Tongue (tissue), 1 donor: ENCODE measurements at regions not wholly inside any gene's neighbourhood (a gene's known extent, or its start where the extent isn't known, plus 50 kb on each side); places are given as distances from the start of the nearest gene placed in this dataset.

Source experiments
- DNase-seq: peaks from one replicate; pipeline ENCODE4 v3.0.0-alpha.2; 2015

DNA sequence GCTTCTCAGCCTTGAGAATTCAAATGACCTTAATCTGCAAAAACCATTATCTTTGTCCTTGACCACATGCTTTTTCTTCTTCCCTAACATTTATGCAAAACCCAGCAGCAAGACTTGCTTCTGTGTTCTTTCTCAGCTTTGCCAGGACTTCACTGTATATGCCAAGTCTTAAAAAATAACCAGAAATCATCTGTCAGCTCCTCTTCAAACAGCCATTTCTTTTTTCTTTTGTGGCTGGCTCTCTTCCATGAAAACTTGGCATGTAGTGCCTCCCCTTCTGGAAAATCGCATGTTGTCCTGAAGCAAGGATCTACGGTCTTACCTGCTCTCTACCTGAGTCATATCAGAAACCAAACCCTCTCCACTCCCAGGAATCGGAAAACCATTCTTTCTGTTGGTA is 364.9 kb downstream of the RPS29 start:
- DNase-seq, result peak; percentile 37

DNA sequence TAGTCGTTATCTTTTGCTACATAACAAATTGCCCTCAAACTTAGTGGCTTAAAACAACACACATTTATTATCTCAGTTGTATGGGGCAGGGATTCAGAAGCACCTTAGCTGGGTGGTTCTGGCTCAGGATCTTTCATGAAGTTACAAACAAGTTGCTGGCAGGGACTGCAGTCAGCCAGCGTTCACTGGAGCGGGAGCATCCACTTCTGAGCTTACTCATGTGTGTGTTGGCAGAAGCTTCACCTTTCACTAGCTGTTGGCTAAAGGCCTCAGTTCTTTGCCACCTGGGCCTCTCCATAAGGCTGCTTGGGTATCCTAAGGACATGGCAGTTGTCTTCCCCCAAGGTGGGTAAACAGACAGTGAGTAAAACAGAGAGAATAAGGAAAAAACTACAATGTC is 365.7 kb downstream of the RPS29 start:
- no peak for DNase-seq

DNA sequence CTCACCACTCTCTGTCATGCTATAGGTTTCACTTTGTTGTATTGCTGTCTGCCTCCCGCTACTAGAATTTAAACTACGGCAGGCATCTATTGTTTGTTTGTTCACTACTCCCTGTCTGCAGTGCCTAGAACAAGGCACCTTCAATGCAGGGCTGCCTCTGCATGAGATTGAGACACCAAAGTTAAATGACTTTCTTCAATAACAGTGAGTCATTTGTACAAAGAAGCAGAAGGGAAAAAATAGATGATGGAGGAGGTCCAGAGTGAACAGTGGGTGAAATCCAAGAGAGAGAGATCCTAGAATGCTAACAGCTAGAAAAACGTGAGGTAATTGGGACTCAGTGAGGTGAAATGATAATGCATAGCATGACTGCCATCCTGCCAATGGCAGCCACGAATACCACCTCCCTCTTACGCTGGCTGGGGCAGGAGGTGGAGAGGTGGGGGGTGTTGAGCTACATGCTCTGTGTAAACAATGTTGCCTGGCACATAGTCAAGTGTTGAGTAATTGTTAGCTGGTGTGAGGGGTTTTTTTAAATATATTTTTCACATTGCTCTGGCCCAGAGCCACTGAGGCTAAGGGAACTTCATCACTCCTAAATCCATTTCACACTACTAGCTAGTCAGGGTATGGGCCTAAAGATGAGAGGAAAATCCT is 367.6 kb downstream of the RPS29 start:
- DNase-seq, result peak; percentile 47

DNA sequence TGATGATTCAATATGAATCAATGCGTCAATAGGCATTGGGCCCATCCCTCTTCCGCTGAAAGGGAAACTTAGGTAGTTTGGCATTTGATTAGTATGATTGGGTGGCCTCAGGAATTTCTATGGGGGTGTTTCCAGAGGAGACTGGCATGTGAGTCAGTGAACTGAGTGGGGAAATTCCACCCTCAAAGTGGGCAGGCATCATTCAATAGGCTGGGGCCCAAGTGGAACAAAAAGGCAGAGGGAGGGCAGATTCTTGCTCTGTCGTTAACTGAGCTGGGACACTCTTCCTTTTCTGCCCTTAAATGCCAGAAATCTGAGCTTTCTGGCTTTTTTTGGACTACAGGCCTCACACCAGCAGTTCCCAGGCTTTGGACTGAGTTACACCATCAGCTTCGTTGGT is 373.5 kb downstream of the RPS29 start:
- no peak for DNase-seq

DNA sequence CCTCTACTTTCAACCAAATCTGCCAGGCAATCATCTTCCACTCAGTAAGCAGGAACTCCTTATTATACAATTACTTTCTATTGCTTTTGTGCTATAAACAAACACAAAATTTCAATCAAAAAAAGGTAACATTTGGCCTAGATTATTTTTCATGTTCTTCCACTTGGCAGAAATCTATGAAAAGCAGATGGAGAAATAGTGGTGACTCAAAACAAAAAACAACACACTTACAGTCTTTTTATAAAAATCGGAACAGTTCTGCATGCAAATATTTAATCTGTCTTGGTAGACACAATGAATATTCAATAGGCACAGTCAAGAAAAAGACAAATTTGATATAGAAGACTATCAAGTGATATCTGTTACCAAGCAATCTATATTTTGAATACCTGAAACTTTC is 376.8 kb downstream of the RPS29 start:
- DNase-seq, result no peak

DNA sequence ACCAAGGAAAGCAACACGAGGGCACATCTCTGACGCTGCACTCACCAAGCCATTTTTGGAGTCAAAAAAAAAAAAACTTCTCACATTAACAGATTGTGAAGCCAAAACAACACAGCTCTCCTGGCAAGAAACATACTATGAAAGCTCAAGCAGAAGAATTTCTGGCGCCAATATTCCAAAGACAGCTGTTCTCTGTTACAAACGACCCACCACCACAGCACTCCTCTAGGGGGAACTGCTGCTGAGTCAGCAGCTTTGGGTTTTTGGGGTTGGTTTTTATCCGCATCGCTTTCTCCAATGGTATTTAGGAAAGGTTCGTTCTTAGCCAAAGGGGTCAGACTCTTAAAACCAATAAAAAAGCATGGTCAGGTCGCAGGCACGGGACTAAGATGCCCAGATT is 379.4 kb downstream of the RPS29 start:
- peak; percentile 82 for DNase-seq

DNA sequence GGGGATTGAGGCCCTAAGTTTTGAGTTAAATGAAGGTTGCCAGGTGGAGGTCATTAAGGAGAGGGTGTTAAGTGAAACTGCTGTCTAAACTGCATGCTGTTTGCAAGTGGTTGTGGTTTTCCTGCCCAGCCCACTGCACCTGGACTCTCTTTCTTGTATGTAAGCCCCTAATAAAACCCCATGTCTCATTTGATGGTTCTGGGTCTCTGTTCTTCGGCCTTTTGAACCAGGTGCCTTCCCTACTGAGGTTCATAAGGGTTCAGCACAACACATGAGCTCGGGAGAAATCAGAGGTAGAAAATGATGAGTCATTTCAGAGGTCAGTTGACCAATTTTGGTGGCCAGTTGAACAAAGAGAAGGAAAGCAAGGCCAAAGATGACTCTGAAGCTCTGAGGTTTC is 382.5 kb downstream of the RPS29 start:
- no peak for DNase-seq

DNA sequence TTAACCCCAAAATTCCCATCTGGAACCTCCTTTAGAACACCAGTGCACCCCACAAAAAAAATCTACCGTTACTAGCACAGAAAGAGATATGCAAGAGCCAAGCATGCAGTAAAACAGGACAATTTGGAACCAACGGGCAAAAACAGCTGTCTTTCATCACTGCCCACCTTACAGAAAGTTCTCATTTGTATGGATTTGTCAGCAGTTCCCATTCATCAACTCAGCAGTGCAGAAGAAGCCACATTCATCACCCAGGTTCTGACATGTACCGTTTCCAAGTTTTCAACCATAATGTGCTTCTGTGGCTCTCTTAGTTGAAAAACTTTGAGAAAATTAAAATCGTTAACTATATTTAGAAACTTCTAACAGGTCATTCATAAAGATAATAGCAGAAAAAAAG is 387.0 kb downstream of the RPS29 start:
- DNase-seq, result no peak

DNA sequence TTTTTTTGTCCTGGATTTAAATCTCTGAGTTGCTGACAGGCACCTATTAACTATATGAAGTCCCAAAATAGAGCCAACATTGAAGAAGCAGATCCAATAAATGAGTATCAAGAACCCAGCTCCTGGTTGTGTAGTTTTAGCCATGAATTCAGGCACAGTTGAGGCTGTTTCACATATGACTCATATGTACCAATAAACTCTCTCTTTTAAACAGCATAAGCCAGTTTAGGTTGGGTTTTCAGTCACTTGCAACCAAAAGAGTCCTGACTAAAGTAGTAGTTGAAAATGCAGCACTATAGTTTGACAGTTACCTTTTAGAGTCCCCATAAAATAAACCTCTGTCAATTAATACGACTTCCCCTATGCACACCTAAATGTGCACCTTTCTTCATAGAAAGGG is 389.9 kb downstream of the RPS29 start:
- no peak for DNase-seq

DNA sequence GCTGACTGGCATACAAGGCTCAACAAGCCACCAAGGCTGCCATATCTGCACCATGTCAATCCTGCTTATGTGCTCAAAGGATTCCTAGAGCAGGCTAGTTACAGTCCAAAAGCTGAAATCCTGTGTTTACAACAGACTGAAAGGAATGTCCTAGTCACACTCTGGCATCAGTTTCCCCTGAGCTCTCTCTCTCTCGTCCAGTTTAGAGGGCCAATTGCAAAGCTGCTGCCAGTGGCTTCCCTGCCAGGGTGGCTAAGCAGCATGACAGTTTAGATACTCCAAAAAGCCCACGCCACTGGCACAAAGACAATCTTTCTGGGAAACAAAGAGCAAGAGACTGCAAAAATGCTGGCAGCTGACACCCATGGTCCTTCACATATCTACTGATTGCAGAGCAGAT is 392.1 kb downstream of the RPS29 start:
- DNase-seq, result peak; percentile 93

DNA sequence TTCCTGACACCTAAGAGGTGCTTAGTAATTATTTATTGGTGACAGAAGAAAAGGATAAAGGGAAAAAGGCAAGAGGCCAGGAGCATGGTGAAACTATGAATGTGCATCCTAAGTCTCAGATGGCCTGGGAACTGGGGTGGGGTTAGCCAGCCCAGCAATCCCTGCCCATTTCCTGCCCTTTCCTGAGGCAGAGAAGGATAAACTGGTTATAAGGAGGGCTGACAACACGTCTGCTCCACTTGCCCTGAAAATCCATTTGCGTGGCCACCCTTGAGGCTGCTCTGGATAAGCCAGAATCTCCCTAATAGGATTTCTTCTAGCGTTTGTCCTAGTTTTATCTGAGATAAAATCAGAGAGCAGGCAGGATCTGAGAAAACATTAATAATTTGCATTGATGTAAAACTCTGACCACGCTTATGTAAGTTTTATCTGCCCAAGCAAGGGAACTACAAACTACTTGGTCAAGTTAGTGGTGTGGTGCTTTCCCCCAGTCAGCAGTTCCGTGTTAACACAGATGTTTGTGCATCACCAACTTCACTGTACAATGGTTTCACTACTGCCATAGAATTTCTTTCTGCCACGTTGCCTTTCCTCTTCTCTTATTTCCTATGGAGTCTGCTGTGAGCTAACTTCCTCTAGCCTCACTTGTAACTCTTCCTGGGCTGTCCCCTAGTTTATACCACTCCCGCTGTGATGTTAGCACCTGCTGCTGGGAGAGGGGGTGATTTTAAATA is 392.7 kb downstream of the RPS29 start:
- no peak for DNase-seq

DNA sequence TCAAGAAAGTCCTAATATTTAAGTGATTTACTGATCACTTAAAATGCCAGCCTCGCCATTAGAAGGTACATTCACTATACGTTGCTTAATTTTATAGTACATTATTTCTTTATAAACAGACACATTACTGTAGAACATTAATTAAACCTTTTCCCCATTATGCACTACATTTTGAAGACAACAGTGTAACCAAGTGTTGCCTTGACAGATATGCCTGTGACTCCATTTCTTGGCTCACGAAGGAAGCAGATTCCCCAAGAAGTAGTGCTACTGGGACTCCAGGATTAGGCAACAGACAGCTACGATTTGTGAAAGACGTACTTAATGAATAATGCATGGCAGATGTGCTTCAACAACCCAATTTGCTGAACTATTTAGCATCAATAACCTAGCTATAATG is 394.8 kb downstream of the RPS29 start:
- no peak for DNase-seq

DNA sequence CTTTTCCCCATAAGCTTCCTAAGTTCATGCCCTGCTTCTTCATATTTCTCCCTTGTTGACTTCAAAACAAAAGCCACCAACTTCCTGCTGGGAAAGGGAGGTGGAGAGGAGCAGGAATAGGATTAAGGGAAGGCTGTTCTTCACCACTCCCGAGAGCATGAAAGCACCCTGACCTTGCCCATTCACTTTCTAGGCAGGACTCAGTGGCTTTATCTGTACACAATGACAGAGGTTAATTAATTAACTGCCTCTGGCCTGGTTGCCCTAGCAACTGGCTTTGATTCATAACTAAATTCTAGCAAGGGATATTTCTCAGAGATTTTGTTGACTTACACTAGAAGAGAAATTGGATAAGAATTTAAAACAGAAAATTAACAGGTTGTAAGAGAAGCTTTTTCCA is 396.8 kb downstream of the RPS29 start:
- no peak for DNase-seq

DNA sequence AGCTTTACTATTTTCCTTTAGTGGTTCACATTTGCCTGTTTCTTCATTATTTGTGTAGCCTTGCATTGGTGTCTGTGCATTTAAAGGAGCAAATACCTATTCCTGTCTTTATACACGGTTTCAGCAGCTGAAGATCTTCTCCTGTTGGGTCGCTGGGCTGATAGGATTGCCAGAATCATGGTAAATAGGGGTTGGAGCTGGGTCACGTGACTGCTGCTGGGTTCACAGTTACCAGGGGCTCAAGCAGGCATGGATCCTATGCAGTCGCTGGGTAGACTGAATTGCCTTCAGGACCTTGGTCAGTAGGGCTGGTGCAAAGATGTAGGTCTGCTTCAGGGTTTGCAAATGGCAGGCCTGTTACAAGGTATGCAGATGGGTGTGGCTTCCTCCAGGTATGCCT is 398.4 kb downstream of the RPS29 start:
- DNase-seq, result no peak

DNA sequence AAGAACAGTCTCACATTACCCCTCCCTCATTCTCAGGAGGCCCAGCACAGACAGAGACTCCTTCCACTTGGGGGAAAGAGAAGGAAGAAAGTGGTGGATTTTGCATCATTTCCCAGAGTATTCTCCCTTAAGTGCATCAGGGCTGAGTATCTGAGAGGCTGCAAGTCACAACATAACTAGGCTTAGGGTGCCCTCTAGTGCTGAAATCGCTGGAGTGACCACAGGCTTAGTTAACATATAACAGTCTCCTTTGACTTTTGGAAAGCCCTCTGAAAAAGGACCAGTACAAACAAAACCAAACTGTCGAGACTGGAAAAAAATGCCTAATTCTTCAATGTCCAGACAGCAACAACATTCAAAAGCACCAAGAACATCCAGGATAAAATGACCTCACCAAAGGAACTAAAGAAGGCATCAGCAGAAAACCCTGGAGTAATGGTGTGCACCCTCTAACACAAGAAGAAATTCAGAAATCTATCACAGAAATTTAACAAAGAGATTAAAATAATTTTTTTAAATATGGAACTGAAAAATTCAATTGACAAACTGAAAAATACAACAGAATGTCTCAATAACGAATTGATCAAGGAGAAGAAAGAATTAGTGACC is 412.3 kb downstream of the RPS29 start:
- peak; percentile 64 for DNase-seq

DNA sequence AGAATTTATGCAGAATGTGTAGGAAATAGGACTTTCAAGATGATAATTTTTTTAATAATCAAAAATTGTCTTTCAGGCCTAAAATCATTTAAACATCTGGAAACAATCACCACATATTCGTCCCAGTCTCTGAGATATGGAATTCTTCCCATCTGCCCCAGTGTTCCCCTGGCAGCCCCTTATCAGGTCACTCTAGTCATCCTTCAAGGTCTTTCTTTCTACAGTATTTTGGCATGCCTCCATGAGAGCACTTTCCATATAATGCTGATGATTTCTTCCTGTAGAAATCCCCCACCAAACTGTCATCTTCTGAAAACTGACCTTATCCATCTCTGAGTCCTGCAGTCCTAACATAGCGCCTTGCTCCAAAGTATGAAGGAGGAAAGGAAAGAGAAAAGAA is 422.1 kb downstream of the RPS29 start:
- DNase-seq, result no peak

DNA sequence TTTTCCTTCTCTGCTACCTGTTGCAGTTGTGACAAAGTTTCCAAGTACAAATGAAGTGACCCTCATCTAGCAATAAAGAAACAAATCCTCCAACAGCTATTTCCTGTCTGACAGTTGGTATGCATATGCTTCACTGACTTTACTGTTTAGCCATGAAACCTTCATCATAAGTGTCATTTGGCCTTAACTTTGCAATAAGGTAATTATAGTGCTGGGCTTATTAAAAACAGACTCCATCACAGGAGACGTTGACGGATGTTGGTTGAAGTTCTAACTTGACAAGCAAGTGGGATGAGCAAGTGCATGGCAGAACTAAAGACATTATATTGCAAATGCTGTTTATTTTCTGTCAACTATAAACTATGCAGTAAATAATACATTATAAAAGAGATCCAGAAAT is 425.2 kb downstream of the RPS29 start:
- DNase-seq, result peak; percentile 2

DNA sequence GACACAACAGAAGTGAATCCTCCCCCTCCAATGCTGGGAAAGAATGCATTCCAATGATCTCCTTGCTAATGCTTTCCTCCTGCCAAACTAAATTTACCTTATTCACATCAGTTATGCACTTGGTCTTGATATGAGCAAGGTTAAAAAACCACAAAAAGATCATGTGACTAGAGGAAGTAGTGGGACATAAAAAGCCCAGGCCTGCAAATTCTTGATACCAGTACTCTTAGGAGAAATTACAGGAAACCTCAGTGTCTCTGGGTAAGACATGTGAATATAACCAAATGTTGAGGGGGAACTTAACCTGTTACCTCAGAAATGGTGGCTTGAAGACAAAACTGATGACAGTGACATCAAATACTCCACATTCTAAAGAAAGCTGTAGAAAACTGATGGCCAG is 427.1 kb downstream of the RPS29 start:
- DNase-seq, result no peak

DNA sequence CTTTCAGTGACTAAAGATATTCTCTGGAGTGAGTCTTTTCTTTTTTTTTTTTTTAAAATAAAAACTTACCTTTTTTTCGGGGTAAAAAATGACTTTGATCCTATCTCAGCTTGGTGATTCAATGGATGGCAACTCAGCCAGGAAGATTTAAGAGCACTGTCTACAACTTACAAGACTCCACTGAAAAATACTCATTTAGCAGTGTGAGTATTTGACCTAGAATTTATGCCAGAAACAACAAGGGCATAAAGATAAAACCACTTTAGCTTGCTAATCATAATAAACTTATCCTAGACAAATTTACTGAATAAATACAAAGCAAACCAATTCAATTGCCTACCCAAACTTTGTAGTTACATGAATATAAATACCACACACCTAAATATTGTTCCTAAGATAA is 446.6 kb downstream of the RPS29 start:
- DNase-seq, result no peak

DNA sequence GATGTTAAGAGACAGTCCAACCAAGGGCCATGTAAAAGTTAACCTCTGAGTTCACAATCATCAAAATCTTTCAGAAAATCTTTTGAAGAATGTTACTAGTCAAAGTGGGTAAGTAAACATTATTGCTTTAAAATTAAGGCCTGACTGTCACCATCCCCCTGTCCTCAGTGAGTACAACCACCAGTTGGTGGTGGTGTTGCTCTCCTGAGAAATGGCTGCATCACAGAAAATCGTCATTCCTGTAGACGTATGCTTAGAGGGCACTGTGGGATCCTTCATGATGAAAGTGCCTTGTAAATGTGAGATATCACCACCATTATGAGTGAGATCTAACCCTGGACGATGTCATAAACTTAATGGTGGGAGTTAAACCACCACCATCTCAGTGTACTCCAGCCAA is 451.2 kb downstream of the RPS29 start:
- no peak for DNase-seq

DNA sequence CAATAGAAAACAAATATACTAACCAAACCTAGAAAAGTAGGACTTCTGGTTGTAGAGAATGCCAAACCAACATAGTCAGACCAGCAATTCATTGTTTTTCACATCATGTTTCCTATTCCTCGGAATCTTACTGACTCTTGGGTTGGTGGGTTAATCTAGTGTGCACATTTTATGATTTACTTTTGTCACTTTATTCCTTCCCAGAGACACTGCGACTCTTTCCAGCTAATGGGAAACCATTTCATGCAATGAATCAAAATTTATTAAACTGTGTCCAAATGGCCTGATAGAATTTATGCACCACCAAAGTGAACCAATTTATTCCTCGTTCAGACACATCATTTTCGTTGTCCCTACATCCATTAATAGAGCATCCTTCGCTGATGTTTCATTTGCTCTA is 464.9 kb downstream of the RPS29 start:
- no peak for DNase-seq

DNA sequence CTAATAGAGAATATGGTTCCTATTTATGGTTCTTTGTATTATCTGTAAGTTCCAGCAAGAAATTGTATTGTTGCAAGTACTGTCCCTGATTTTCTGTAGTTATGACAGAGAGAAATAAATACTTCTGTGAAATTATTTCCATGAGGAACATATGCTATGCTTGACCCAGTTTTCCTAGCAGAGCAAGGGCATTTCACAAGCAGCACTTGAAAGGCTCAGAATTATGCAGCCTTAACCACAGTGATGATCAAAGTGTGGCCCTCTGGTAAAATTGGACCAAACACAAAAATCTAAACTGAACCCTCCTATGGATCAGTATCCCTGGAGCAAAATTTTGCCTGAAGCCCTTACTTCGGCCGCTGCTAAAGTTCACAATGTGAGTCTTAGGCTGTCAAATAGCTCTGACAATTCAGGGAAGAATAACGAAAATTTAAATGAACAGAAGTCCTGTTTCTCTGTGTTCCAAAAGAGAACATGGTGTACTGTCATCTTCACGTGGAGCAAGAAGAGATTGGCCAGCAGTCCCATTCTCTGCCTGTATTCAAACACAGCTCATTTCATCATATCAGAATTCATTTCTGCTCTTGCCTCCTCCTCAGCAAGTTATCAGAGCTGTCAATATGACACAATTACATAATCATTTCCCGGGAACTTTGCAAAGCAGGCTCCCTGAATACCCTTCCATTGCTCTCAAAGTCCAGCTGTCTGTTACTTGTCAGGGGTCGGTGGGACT is 471.9 kb downstream of the RPS29 start:
- DNase-seq, result no peak
